Astrocyte of the cerebellum (primary cell): ENCODE measurements at regions not wholly inside any gene's neighbourhood (a gene's known extent, or its start where the extent isn't known, plus 50 kb on each side); places are given as distances from the start of the nearest gene placed in this dataset.
"Not testable (repeated sequence)": the region's sequence is repeated elsewhere in the genome, so short reads cannot be mapped to it uniquely, and the experiment has no call there.

Experiments used
- DNase-seq: peaks from one replicate; pipeline ENCODE4 v3.0.0-alpha.2; 2011; ENCODE audit warnings: low read depth
- H3K4me3 ChIP-seq: 2 replicates; pipeline ENCODE4 v1.5.1; 2011; ENCODE audit warnings: mild to moderate bottlenecking, low read depth, low read length, moderate library complexity
- in situ Hi-C: cut with HindIII; loops from 2 replicates; pipeline ENCODE4 v1.10.0; 2017; ENCODE audit warnings: low sequenced_read_pairs
- TF ChIP-seq, protein P1 (sequence below): IDR thresholded peaks from 2 replicates; pipeline ENCODE4 v1.5.1; 2012; ENCODE audit warnings: low read length, low read depth, moderate library complexity, mild to moderate bottlenecking; ENCODE audit errors: missing control alignments

DNA sequence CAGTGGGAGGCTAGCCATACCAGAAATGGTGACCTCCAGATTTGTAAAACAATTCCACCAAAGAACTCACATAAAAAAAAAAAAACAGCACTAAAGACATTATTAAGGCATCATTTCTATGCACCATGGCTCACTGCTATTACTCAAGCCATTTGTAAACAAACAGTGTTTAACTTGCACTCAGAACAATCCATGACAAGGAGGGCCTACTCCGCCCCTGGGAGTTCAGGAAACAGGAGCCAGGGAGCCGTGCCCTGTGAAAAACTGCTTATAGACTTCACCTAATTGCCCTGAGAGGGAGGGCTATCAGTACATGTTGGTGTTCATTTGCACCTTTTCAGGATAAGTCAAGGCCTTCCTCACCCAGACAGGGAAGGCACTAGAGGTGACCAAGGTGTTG is 103.2 kb downstream of the ZNF429 start:
- no peak overlapping the region for H3K4me3 ChIP-seq
- in situ Hi-C loops = no loop called here
- TF ChIP-seq, protein P1, sequence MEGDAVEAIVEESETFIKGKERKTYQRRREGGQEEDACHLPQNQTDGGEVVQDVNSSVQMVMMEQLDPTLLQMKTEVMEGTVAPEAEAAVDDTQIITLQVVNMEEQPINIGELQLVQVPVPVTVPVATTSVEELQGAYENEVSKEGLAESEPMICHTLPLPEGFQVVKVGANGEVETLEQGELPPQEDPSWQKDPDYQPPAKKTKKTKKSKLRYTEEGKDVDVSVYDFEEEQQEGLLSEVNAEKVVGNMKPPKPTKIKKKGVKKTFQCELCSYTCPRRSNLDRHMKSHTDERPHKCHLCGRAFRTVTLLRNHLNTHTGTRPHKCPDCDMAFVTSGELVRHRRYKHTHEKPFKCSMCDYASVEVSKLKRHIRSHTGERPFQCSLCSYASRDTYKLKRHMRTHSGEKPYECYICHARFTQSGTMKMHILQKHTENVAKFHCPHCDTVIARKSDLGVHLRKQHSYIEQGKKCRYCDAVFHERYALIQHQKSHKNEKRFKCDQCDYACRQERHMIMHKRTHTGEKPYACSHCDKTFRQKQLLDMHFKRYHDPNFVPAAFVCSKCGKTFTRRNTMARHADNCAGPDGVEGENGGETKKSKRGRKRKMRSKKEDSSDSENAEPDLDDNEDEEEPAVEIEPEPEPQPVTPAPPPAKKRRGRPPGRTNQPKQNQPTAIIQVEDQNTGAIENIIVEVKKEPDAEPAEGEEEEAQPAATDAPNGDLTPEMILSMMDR = no peak
- DNase-seq = no peak

DNA sequence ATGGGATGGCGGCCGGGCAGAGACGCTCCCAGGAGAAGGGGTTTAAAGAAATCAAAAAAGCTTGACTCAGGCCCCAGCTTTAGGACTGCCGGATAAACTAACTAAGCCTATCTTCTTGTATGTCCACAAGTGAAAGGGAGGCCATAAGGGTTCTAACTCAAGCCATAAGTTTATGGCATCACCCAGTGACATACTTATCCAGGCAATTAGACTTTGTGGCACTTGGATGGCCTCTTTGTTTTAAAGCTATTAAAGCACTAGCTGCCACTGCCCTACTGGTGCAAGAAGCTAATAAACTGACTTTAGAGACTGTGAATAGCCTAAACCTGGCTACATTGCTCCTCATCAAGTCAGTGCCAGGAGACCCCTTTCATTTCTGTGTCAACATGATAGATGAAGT is 102.0 kb downstream of the ZNF429 start:
- H3K4me3 ChIP-seq = no peak overlapping the region
- DNase-seq = no peak
- TF ChIP-seq, protein P1 = no peak
- in situ Hi-C loops = no loop called here

DNA sequence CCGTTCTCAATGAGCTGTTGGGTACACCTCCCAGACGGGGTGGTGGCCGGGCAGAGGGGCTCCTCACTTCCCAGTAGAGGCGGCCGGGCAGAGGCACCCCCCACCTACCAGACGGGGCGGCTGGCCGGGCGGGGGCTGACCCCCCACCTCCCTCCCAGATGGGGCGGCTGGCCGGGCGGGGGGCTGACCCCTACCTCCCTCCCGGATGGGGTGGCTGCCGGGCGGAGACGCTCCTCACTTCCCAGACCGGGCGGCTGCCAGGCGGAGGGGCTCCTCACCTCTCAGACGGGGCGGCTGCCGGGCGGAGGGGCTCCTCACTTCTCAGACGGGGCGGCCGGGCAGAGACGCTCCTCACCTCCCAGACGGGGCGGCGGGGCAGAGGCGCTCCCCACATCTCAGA is 101.6 kb downstream of the ZNF429 start:
- H3K4me3 ChIP-seq, DNase-seq, in situ Hi-C loops: not testable (repeated sequence)

DNA sequence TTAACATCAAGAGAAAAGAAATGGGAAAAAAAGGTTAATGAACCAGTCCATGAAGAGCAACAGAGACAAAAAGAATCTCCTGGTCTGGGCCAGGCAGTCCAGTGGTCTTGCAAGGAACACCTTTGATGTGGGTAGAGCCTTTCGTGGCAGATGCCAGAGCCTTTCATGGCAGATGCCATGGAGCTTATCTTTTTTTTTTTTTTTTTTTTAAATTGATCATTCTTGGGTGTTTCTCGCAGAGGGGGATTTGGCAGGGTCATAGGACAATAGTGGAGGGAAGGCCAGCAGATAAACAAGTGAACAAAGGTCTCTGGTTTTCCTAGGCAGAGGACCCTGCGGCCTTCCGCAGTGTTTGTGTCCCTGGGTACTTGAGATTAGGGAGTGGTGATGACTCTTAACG is 100.9 kb downstream of the ZNF429 start:
- H3K4me3 ChIP-seq, in situ Hi-C loops, DNase-seq: not testable (repeated sequence)

DNA sequence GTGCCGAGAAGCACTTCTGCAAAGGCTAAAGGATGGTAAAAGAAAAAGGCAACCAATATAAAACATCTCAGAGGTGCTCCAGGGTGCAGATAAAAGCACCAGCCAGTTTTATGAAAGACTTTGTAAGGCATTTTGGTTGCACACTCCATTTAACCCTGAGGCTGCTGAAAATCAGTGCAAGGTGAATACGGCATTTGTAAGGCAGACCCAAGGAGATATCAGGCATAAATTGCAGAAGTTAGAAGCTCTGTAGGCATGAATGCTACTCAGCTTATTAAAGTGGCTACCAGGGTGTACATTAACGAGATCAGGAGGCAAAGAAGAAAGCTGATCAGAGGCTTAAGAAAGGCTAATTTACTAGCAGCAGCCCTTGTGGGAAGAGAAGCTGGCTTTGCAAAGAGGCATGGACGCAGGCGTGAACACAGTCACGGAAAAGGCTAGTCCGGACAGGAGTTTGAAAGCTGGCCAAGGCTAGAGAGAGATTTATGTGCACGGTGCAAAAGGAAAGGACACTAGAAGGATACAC is 99.6 kb downstream of the ZNF429 start:
- no peak for DNase-seq
- H3K4me3 ChIP-seq = peak overlapping the region; percentile 34
- in situ Hi-C loops = no loop called here
- TF ChIP-seq, protein P1 = no peak
